ENCODE measurements at regions not wholly inside any gene's neighbourhood (a gene's known extent, or its start where the extent isn't known, plus 50 kb on each side); places are given as distances from the start of the nearest gene placed in this dataset.

DNA sequence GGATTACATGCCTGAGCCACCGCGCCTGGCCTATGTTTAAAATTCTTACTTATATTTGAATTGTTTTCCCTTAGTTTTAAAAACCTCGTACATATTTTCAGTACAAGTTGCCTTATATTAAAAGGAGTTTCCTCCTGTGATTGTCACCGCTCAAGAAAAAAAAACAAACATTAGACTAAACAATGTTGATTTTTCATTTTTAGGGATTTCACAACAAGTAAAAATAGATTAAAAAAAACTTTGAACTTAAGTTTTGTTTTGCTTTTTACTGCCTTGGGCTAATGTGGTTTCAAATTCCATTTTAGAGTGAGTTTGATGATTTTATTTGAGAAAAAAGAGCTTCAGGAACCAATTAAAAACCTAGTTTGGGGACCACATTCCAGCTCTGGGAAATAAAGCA, 1196.6 kb upstream of the CDH18 start:
- TF ChIP-seq, protein P1, sequence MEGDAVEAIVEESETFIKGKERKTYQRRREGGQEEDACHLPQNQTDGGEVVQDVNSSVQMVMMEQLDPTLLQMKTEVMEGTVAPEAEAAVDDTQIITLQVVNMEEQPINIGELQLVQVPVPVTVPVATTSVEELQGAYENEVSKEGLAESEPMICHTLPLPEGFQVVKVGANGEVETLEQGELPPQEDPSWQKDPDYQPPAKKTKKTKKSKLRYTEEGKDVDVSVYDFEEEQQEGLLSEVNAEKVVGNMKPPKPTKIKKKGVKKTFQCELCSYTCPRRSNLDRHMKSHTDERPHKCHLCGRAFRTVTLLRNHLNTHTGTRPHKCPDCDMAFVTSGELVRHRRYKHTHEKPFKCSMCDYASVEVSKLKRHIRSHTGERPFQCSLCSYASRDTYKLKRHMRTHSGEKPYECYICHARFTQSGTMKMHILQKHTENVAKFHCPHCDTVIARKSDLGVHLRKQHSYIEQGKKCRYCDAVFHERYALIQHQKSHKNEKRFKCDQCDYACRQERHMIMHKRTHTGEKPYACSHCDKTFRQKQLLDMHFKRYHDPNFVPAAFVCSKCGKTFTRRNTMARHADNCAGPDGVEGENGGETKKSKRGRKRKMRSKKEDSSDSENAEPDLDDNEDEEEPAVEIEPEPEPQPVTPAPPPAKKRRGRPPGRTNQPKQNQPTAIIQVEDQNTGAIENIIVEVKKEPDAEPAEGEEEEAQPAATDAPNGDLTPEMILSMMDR (IDR thresholded peaks at IDR 0.05; ENCODE audit: insufficient read depth, low read depth, low read length), result no peak
- no peak for TF ChIP-seq EZH2 (IDR thresholded peaks at IDR 0.05; ENCODE audit: insufficient read depth, low read length)
